Panc1 (cell line): ENCODE measurements at regions not wholly inside any gene's neighbourhood (a gene's known extent, or its start where the extent isn't known, plus 50 kb on each side); places are given as distances from the start of the nearest gene placed in this dataset.

Experiments
- POLR2AphosphoS5 ChIP-seq: IDR thresholded peaks from 2 replicates; pipeline ENCODE4 v1.6.1; 2012; ENCODE audit warnings: mild to moderate bottlenecking, low read depth, low read length, moderate library complexity
- SIN3A ChIP-seq: IDR thresholded peaks from 2 replicates; pipeline ENCODE4 v1.6.1; 2012; ENCODE audit warnings: low read depth, mild to moderate bottlenecking, low read length, moderate library complexity, borderline replicate concordance; ENCODE audit not compliant: insufficient read depth
- TCF7L2 ChIP-seq: IDR thresholded peaks from 2 replicates; pipeline ENCODE4 v1.6.1; 2011; ENCODE audit warnings: mild to moderate bottlenecking, low read depth, low read length, inconsistent platforms
- TF ChIP-seq, protein P1 (sequence below): fragments of 450-650 bp; IDR thresholded peaks from 2 replicates; pipeline ENCODE4 v1.5.1; 2017; ENCODE audit warnings: mild to moderate bottlenecking

DNA sequence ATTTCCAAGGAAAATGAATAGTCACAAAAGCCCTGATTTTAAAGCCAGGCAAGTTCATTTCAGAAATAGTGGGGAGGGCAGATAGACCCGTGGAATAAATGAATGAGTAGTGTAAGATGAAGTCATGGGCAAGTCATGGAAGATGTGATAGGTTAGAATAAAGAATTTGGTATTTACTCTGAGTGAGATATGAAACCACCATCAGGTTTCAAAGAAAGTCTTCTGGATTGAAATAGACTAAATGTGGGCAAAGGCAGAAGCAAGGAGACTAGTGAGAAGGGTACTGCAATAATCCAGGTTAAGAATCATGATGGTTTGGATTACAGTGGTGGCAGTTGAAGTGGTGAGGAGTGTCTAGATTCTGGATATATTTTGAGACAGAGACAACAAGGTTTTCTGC is 218.5 kb upstream of the AFF2 start:
- no peak for TF ChIP-seq TCF7L2
- TF ChIP-seq, protein P1, sequence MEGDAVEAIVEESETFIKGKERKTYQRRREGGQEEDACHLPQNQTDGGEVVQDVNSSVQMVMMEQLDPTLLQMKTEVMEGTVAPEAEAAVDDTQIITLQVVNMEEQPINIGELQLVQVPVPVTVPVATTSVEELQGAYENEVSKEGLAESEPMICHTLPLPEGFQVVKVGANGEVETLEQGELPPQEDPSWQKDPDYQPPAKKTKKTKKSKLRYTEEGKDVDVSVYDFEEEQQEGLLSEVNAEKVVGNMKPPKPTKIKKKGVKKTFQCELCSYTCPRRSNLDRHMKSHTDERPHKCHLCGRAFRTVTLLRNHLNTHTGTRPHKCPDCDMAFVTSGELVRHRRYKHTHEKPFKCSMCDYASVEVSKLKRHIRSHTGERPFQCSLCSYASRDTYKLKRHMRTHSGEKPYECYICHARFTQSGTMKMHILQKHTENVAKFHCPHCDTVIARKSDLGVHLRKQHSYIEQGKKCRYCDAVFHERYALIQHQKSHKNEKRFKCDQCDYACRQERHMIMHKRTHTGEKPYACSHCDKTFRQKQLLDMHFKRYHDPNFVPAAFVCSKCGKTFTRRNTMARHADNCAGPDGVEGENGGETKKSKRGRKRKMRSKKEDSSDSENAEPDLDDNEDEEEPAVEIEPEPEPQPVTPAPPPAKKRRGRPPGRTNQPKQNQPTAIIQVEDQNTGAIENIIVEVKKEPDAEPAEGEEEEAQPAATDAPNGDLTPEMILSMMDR: no peak
- TF ChIP-seq POLR2AphosphoS5: no peak
- no peak for TF ChIP-seq SIN3A
